Activated CD4-positive, alpha-beta T cell treated with anti-CD3 and anti-CD28 coated beads, Interleukin-2, amount 10 ng/mL, durations not matched to agents 24 days and 14 days (primary cell): ENCODE measurements at regions not wholly inside any gene's neighbourhood (a gene's known extent, or its start where the extent isn't known, plus 50 kb on each side); places are given as distances from the start of the nearest gene placed in this dataset.
"Not testable (repeated sequence)": the region's sequence is repeated elsewhere in the genome, so short reads cannot be mapped to it uniquely, and the experiment has no call there.

Source experiments
- DNase-seq: peaks from one replicate; pipeline ENCODE4 v3.0.0; 2022
- H3K27ac Mint-ChIP-seq: one replicate; pipeline ENCODE4 v1.8.0; 2022; ENCODE audit warnings: mild to moderate bottlenecking, mixed read lengths
- H3K27me3 Mint-ChIP-seq: one replicate; pipeline ENCODE4 v1.8.0; 2022; ENCODE audit warnings: mixed read lengths
- H3K36me3 Mint-ChIP-seq: one replicate; pipeline ENCODE4 v1.8.0; 2022; ENCODE audit warnings: low read depth, mild to moderate bottlenecking, mixed read lengths
- H3K4me1 Mint-ChIP-seq: one replicate; pipeline ENCODE4 v1.8.0; 2021; ENCODE audit warnings: mixed read lengths
- H3K4me3 Mint-ChIP-seq: one replicate; pipeline ENCODE4 v1.8.0; 2022; ENCODE audit warnings: mild to moderate bottlenecking, moderate library complexity, mixed read lengths
- H3K9me3 Mint-ChIP-seq: one replicate; pipeline ENCODE4 v1.8.0; 2021; ENCODE audit warnings: mixed read lengths
- intact Hi-C: fragments of 100-400 bp; cut with micrococcal nuclease; formaldehyde crosslinking; loops from one replicate; pipeline ENCODE4 v1.15.1; 2023

DNA sequence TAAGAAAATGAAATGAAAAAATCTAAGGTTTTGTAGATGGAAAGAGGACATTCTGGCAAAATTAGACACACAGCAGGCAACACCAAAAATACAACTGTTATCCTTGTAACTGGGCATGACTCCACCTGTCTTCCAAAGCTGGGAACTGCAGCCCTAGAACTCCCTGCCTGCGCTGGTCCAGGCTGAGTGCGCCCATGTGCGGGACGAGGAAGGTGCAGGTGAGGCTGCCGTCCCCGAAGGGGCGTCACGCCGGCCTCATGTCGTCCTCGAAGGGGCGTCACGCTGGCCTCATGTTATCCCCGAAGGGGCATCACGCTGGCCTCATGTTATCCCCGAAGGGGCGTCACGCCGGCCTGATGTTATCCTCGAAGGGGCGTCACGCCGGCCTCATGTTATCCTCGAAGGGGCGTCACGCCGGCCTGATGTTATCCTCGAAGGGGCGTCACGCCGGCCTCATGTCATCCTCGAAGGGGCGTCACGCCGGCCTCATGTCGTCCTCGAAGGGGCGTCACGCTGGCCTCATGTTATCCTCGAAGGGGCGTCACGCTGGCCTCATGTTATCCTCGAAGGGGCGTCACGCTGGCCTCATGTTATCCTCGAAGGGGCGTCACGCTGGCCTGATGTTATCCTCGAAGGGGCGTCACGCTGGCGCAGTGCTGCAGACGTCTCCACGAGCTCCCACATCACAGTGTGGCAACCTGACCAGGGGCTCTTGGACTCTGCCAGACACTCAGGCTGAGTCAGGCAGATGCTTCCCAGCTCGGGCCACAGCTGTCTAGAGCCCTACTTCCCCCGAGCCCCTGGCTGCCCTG, 100.3 kb upstream of the SALL3 start:
- not testable (repeated sequence) for H3K27ac Mint-ChIP-seq, H3K4me1 Mint-ChIP-seq, H3K4me3 Mint-ChIP-seq, H3K9me3 Mint-ChIP-seq, H3K27me3 Mint-ChIP-seq, DNase-seq, H3K36me3 Mint-ChIP-seq
- intact Hi-C loops = loop anchor here (5.0 kb wide), 1 partner anchor 763 kb away; no protein-coding TSS in a partner anchor

DNA sequence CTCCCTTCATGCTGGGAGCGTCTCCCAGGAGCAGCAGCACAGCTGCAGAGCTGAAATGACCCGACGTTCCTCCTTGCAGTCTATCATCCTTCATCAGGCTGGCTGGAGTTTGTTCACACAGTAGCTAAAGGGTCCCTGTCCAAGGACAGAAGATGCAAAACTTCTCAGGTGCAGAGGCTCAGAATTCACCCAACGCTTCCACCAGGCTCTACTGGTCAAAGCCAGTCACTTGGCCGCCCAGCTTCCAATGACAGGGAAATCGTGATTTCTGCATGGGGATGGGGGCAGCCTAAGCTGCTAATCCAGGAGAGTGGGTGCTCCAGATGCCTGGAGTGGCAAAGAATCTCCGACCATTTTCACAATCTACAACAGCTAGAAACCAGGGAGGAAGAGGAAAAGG, 97.0 kb upstream of the SALL3 start:
- no peak overlapping the region for H3K27ac Mint-ChIP-seq

DNA sequence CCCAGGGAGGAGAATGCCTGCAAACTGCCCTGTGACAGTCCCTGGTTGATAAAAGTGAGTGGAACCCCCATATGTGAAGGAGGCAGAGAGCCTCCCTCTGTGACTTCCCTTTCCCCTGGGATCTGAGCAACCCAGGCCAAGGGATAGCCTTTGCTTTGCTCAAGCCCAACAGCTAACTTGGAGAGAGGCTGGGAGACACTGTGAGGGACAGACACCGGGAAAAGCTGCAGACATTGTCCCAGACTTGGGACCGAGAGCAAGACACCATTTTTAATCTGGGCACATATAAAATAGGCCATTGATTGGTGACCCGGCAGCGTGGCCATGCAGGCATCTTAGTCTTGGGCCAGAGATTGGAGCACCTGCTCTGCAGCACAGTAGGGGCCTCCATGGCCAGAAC, 96.1 kb upstream of the SALL3 start:
- Mint-ChIP-seq H3K27me3 (no peaks in the 10 kb centered on the region), H3K4me1 (no peaks in the 10 kb centered on the region), H3K9me3 (peaks cover 11% of the 10 kb centered on the region), H3K36me3 (no peaks in the 10 kb centered on the region), H3K4me3 (no peak overlapping the region), H3K27ac (no peak overlapping the region)
- intact Hi-C loops = no loop called here
- no peak for DNase-seq

More for the DNA sequence above, 97.0 kb upstream of the SALL3 start:
- Mint-ChIP-seq H3K27me3 (no peaks in the 10 kb centered on the region), H3K4me3 (no peak overlapping the region), H3K36me3 (no peaks in the 10 kb centered on the region), H3K9me3 (peaks cover 11% of the 10 kb centered on the region), H3K4me1 (no peaks in the 10 kb centered on the region)
- intact Hi-C loops = no loop called here
- DNase-seq = no peak

DNA sequence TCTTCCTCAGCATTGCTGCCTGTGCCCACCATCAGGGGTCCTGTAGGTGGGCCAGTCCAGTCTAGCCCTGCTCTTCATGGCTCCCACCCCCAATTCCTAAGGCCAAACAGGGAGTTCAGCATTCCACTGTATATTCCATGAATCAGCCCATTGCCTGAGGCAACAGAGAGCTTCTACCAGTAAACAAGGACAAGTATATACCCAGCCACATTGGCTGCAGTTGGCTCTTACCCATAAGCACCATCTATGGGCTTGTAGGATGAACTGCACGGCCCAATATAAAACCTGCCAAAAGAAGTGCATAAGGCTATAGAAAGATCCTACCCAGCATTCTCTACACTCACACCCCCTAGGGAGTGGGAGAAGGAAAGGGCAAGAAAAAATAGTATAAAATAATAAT, 95.1 kb upstream of the SALL3 start:
- H3K27ac Mint-ChIP-seq = no peak overlapping the region
- no peaks in the 10 kb centered on the region for H3K27me3 Mint-ChIP-seq
- no peaks in the 10 kb centered on the region for H3K36me3 Mint-ChIP-seq
- H3K4me3 Mint-ChIP-seq = no peak overlapping the region
- H3K9me3 Mint-ChIP-seq = peaks cover 11% of the 10 kb centered on the region
- intact Hi-C loops = no loop called here
- H3K4me1 Mint-ChIP-seq = no peaks in the 10 kb centered on the region
- no peak for DNase-seq

DNA sequence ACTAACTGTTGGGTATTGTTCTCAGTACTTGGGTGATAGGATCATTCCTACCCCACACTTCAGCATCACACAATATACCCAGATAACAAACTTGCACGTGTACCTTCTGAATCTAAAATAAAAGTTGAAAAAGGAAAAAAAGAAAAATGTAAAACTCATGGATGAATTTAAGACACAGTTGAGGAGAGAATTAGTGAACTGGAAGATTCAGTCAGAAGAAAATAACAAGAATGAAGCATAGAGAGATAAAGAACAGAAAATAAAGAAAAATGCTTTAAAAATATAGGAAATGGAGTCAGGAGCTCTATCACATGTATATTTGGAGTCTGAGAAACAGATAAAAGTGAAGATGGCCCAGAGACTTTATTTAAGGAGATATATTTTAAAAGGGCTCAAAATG, 90.4 kb upstream of the SALL3 start:
- no peak for DNase-seq
- intact Hi-C loops = no loop called here
- no peaks in the 10 kb centered on the region for H3K4me1 Mint-ChIP-seq
- H3K9me3 Mint-ChIP-seq = peaks cover 15% of the 10 kb centered on the region
- H3K27ac Mint-ChIP-seq = no peak overlapping the region
- H3K27me3 Mint-ChIP-seq = no peaks in the 10 kb centered on the region
- H3K36me3 Mint-ChIP-seq = no peaks in the 10 kb centered on the region
- H3K4me3 Mint-ChIP-seq = no peak overlapping the region

DNA sequence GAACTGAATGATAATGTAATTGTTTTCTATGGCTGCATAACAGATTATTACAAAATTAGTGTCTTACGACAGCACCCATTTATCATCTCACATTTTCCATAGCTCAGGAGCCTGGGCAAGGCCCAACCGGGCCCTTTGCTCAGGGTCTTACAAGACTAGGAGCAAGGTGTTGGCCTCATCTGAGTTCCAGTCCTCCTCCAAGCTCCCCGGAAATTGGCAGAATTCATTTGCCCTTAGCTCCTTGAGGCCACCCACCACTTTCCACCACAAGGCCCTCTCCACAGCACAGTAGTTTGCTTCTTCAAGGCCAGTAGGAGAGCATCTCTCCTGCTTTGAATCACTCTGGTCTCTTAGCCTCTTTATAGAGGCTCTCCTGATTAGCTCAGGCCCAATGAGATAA, 89.2 kb upstream of the SALL3 start:
- H3K4me3 Mint-ChIP-seq = no peak overlapping the region
- DNase-seq = no peak
- H3K9me3 Mint-ChIP-seq = peaks cover 15% of the 10 kb centered on the region
- no peaks in the 10 kb centered on the region for H3K36me3 Mint-ChIP-seq
- H3K27ac Mint-ChIP-seq = no peak overlapping the region
- intact Hi-C loops = no loop called here
- no peaks in the 10 kb centered on the region for H3K27me3 Mint-ChIP-seq
- no peaks in the 10 kb centered on the region for H3K4me1 Mint-ChIP-seq

DNA sequence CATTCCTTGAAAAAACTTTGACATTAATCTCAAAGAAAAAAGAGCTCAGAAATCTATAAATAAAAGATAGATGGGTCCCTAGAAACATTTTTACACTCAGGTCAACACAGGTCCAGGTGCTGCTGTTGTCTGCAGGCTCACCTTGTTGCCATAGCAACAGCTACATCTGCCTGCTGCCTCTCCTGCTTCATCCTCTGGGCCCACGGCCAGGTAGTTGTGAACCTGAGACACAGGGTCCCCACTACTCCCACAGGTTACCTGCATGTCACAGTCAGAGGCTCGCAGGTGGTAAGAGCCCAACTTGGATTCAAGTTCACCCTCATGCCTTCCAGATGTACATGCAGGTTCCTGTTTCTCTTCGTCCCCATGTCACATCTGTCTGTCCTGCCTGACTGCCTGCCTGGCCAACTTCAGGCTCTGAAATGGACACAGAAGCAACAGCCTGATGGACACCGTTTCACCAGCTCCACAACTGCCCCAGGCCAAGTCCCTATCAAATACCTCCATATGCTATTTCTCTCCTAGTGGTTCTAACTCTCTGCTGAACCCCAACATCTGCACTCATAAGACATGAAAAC, 88.3 kb upstream of the SALL3 start:
- no peak overlapping the region for H3K4me3 Mint-ChIP-seq
- H3K4me1 Mint-ChIP-seq = no peaks in the 10 kb centered on the region
- no peaks in the 10 kb centered on the region for H3K36me3 Mint-ChIP-seq
- DNase-seq = no peak
- no peak overlapping the region for H3K27ac Mint-ChIP-seq
- H3K9me3 Mint-ChIP-seq = peaks cover 15% of the 10 kb centered on the region
- intact Hi-C loops = no loop called here
- H3K27me3 Mint-ChIP-seq = no peaks in the 10 kb centered on the region

DNA sequence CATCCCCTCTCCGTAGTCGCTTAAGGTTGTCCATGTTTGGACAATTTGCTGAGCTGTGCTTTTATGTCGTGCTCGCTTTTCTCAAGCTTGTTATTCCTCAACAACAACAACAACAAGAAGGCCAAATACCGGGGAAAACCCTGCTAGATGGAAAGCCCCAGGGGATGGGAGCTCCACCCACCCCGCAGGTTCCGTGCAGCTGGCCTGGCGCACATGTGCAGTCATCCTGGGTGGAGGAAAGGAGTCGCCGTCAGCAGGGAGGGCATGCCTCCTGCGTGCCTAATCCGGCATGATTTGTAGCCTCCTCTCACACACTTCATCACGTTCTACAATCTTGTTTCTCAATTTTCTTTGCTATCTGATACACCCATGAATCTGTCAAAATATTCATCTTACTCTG, 87.4 kb upstream of the SALL3 start:
- no peaks in the 10 kb centered on the region for H3K4me1 Mint-ChIP-seq
- no peaks in the 10 kb centered on the region for H3K27me3 Mint-ChIP-seq
- peaks cover 8% of the 10 kb centered on the region for H3K9me3 Mint-ChIP-seq
- no peaks in the 10 kb centered on the region for H3K36me3 Mint-ChIP-seq
- H3K4me3 Mint-ChIP-seq = no peak overlapping the region
- no peak overlapping the region for H3K27ac Mint-ChIP-seq
- DNase-seq = no peak
- intact Hi-C loops = no loop called here

DNA sequence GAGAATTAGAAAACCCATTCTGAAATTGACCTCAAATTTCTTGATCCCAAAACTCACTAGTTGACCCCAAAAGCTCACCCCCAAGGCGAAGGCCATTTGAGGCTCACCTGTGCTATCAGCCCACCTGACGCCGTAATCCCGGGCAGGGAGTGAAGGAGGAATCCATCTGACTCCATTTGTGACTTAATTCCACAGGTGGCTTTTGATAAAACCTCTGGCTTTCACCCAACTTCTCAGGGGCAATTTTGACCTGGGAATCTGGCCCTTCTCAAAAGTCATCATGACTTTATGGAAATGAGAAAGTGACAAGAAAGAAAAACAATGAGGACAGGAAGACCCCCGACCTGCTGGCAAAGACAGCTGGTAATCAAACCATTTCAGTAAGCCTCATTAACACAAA, 86.9 kb upstream of the SALL3 start:
- no peak for DNase-seq
- peaks cover 5% of the 10 kb centered on the region for H3K9me3 Mint-ChIP-seq
- no peak overlapping the region for H3K4me3 Mint-ChIP-seq
- no peaks in the 10 kb centered on the region for H3K4me1 Mint-ChIP-seq
- H3K27ac Mint-ChIP-seq = no peak overlapping the region
- no peaks in the 10 kb centered on the region for H3K27me3 Mint-ChIP-seq
- intact Hi-C loops = no loop called here
- no peaks in the 10 kb centered on the region for H3K36me3 Mint-ChIP-seq

DNA sequence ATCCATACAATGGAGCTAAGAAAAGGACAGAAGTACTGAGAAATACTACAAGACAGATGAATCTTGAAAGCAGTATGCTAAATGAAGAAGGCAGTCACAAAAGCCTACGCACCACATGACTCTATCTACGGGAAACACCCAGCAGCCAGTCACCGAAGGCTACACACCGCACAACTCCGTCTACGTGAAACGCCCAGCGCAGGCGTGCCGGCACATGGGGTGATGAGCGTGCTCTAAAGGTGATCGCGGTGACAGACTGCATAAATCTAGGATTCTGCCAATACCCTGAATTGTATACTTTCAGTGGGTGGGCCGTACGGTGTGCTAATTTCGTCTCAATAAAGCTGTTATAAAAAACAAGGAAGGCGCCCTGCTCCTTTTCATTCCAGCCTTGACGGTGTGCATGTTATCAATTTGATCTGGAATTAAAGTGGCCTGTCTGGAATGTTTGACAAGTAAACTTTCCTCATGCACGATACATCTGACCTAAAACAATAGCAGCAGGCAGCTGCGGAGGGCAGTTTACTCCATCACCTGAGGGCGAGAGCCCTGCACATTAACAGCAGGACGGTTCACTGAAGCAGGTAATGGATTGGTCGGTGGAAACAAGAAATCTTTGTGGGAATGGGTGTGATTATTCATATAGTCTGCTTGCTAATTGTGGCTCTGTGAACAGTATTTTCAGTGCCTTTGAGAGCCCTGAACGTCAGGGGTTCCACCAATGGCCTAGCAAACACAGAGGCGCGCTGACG, 86.2 kb upstream of the SALL3 start:
- H3K27me3 Mint-ChIP-seq = no peaks in the 10 kb centered on the region
- H3K4me1 Mint-ChIP-seq = no peaks in the 10 kb centered on the region
- H3K36me3 Mint-ChIP-seq = no peaks in the 10 kb centered on the region
- no peak overlapping the region for H3K27ac Mint-ChIP-seq
- H3K9me3 Mint-ChIP-seq = peaks cover 5% of the 10 kb centered on the region
- no peak overlapping the region for H3K4me3 Mint-ChIP-seq
- no peak for DNase-seq
- intact Hi-C loops = no loop called here

DNA sequence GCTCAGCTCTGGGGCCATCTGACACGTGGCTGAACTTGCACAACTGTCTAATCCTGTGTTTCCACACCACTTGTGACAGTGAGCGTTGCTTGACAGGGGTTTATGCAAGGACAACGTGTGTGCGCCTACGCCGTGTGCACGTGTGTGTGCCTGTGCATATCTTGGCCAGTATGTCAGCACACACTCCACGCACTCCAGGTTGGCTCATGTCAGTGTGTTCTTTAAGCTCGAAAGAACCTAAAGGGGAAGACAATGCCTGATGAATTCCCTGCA, 85.6 kb upstream of the SALL3 start:
- peaks cover 5% of the 10 kb centered on the region for H3K9me3 Mint-ChIP-seq
- H3K4me3 Mint-ChIP-seq = no peak overlapping the region
- H3K36me3 Mint-ChIP-seq = no peaks in the 10 kb centered on the region
- no peak overlapping the region for H3K27ac Mint-ChIP-seq
- no peaks in the 10 kb centered on the region for H3K4me1 Mint-ChIP-seq
- DNase-seq = no peak
- no peaks in the 10 kb centered on the region for H3K27me3 Mint-ChIP-seq
- intact Hi-C loops = no loop called here

DNA sequence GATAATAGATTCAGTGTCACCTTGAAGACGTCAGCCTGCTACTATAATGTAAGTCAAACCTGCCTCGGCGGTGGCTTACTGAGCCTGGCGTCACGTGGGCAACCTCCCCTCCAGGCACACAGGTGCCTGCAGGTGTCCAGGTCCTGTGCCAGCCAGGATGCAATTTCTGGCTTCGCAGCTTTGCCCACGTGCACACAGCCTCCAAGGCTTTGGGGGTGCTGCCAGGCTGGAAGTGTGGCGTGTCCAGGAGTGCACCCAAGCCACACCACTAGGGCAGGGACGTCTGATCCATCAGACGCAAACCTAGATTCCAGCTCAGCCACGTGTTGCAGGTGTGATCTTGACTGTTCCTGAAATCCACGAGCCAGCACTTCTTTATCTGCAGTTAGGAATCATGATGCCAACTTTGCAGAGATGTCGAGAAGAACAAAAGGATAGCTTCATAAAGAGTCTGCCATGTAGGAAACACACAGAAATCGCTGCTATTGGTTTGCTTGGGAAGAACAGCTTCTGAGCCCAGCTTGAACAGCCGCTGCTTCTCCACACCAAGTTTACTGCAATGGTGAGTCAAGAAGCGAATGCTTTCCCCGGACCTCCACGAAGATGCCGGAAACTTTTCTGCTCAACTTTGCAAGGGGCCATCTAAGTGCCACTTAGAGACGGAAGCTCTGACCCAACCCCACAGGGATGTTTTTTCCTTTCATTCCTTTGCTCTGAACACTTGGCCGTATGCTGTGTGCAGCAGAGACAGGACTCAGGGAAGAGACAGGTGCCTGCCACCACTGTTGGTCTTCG, 84.2 kb upstream of the SALL3 start:
- Mint-ChIP-seq H3K36me3 (no peaks in the 10 kb centered on the region), H3K9me3 (peaks cover 5% of the 10 kb centered on the region), H3K27me3 (no peaks in the 10 kb centered on the region), H3K4me1 (no peaks in the 10 kb centered on the region), H3K4me3 (no peak overlapping the region), H3K27ac (no peak overlapping the region)
- DNase-seq = no peak
- intact Hi-C loops = no loop called here

DNA sequence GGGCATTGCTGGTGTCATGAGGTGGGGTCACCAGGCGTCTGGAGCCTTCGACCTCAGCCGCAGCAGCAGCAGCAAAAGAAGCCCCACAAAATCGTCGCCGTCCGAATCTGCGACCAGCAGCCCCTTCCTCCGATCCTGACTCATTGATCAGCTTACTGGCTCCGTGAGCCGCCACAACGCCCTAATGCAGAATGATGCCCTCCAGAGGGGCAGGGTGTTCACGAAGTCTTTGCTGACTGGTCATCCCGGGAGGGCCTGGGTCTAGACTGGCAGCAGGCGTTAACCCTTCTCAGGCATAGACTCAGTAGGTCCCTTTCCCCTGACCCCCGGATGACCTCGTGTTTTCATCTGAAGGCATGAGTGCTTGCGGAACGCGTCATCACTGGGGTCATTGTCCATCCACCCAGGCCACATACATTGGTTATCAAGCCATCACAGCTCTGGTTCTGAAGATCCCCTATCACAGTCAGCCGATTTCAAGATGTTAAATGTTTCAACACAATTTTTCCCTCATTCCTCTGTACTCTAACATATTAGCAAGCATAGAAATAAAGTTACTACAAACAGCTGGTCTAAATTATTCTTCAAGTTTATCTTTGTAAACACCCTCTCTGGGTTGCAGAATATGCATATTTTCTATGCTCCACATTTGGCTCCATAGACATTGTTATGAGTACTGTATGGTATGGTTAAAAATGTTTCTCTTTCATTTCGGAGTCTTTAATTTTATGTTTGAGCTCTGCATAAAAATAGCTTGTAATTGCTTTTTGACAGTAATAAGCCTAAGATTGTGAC, 83.3 kb upstream of the SALL3 start:
- no peaks in the 10 kb centered on the region for H3K36me3 Mint-ChIP-seq
- no peaks in the 10 kb centered on the region for H3K4me1 Mint-ChIP-seq
- intact Hi-C loops = no loop called here
- H3K4me3 Mint-ChIP-seq = no peak overlapping the region
- H3K9me3 Mint-ChIP-seq = no peaks in the 10 kb centered on the region
- no peaks in the 10 kb centered on the region for H3K27me3 Mint-ChIP-seq
- DNase-seq = no peak
- H3K27ac Mint-ChIP-seq = no peak overlapping the region
